Naive thymus-derived CD4-positive, alpha-beta T cell (primary cell): ENCODE measurements at regions not wholly inside any gene's neighbourhood (a gene's known extent, or its start where the extent isn't known, plus 50 kb on each side); places are given as distances from the start of the nearest gene placed in this dataset.

ENCODE experiments used
- ATAC-seq: fragments of 150-1000 bp; cut with Tn5 transposase; 2 replicates; pipeline ENCODE4 v1.10.0; 2021; ENCODE audit warnings: mild to moderate bottlenecking, moderate library complexity
- CTCF ChIA-PET: fragments of 350-600 bp; sonication (Branson Sonifier 250); formaldehyde crosslinking; loops from one replicate; lab custom pipeline; 2021; ENCODE audit warnings: antibody characterized with exemption; lab: Charles Lee
- POLR2A ChIA-PET: fragments of 350-600 bp; sonication (Branson Sonifier 250); formaldehyde crosslinking; loops from one replicate; lab custom pipeline; 2021; ENCODE audit warnings: antibody characterized with exemption, inconsistent platforms; lab: Charles Lee
- DNase-seq, 9 donors: peaks; one replicate each; pipeline versions ENCODE4 v3.0.0 to v3.0.0-alpha.2; 2020 to 2022; ENCODE audit warnings: mixed read lengths in 1 of 9
- H3K27ac ChIP-seq: one replicate; pipeline ENCODE4 v1.7.0; 2013; ENCODE audit warnings: mild to moderate bottlenecking, low read depth, low read length, moderate library complexity
- H3K27me3 ChIP-seq, 2 donors: one replicate each; pipeline ENCODE4 v1.7.0; 2013; ENCODE audit warnings: low read length in 2 of 2, mild to moderate bottlenecking in 2 of 2, moderate library complexity in 2 of 2; ENCODE audit not compliant: control insufficient read depth in 2 of 2, insufficient read depth in 2 of 2
- H3K36me3 ChIP-seq, 3 experiments: 1 replicate in 2 of 3; 2 replicates in 1 of 3; pipeline ENCODE4 v1.7.0; 2013; ENCODE audit warnings: low read length in 3 of 3, mild to moderate bottlenecking in 3 of 3, moderate library complexity in 1 of 3; ENCODE audit not compliant: insufficient read depth in 3 of 3, control insufficient read depth in 2 of 3
- H3K4me1 ChIP-seq, 2 donors: one replicate each; pipeline ENCODE4 v1.7.0; 2013; ENCODE audit warnings: low read length in 2 of 2, mild to moderate bottlenecking in 2 of 2, moderate library complexity in 1 of 2; ENCODE audit not compliant: control insufficient read depth in 2 of 2, insufficient read depth in 2 of 2
- H3K4me3 ChIP-seq: 2 replicates; pipeline ENCODE4 v1.7.0; 2013; ENCODE audit warnings: mild to moderate bottlenecking, low read length
- H3K9me3 ChIP-seq, 3 experiments: 1 replicate in 2 of 3; 2 replicates in 1 of 3; pipeline ENCODE4 v1.7.0; 2013; ENCODE audit warnings: low read length in 3 of 3; ENCODE audit not compliant: control insufficient read depth in 2 of 3
- H3K27ac Mint-ChIP-seq, 9 donors: one replicate each; pipeline ENCODE4 v1.8.0; 2020 to 2022; ENCODE audit warnings: mixed read lengths in 9 of 9, mild to moderate bottlenecking in 8 of 9, moderate library complexity in 5 of 9, inconsistent platforms in 2 of 9
- H3K27me3 Mint-ChIP-seq, 5 donors: one replicate each; pipeline ENCODE4 v1.8.0; 2021 to 2022; ENCODE audit warnings: mixed read lengths in 5 of 5, mild to moderate bottlenecking in 1 of 5
- H3K36me3 Mint-ChIP-seq, 5 donors: one replicate each; pipeline ENCODE4 v1.8.0; 2020 to 2022; ENCODE audit warnings: mixed read lengths in 5 of 5, mild to moderate bottlenecking in 3 of 5, inconsistent platforms in 1 of 5
- H3K4me1 Mint-ChIP-seq, 7 donors: one replicate each; pipeline ENCODE4 v1.8.0; 2020 to 2022; ENCODE audit warnings: mixed read lengths in 7 of 7, mild to moderate bottlenecking in 3 of 7, inconsistent platforms in 1 of 7
- H3K4me3 Mint-ChIP-seq, 10 donors: one replicate each; pipeline ENCODE4 v1.8.0; 2020 to 2022; ENCODE audit warnings: mild to moderate bottlenecking in 10 of 10, mixed read lengths in 10 of 10, moderate library complexity in 6 of 10, inconsistent platforms in 2 of 10
- H3K9me3 Mint-ChIP-seq, 11 donors: one replicate each; pipeline ENCODE4 v1.8.0; 2020 to 2022; ENCODE audit warnings: mixed read lengths in 11 of 11, mild to moderate bottlenecking in 4 of 11, inconsistent platforms in 1 of 11, moderate library complexity in 1 of 11
- intact Hi-C, 2 donors: fragments of 100-400 bp; cut with micrococcal nuclease; formaldehyde crosslinking; loops; one replicate each; pipeline ENCODE4 v1.15.1; 2023

DNA sequence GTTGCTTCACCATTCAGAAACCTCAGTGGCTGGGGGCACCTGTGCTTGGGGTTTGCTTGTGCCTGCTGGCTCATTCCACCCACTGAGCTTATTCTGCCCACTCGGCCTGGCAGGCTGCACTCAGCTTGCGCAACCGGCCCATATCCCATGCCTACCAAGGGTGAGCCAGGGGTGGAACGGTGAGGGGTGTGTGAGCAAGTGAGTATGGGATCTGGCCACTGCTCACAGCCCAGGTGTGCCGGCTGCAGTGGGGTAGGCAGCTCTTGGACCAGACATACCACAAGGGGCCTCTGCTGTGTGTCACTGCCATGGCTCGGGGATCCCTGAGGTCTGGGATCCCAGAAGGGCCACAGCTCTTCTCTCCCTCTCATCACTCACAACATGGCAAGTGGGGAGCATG lies 1000.5 kb upstream of the CRIM1 start:
- Mint-ChIP-seq H3K27me3 (no peaks in the 10 kb centered on the region), H3K4me3 (no peak overlapping the region), H3K36me3 (no peaks in the 10 kb centered on the region), H3K4me1 (no peaks in the 10 kb centered on the region), H3K27ac (no peak overlapping the region), H3K9me3 (peaks cover 0 to 8% (median 2%) of the 10 kb centered on the region in 11 donors)
- intact Hi-C loops: no loop called here
- no peak overlapping the region for H3K27ac ChIP-seq
- no peak for ATAC-seq
- no peak overlapping the region for H3K4me3 ChIP-seq
- ChIA-PET POLR2A (no interaction called here), CTCF (no interaction called here)
- no peaks in the 10 kb centered on the region for H3K4me1 ChIP-seq
- no peaks in the 10 kb centered on the region for H3K9me3 ChIP-seq
- H3K36me3 ChIP-seq: no peaks in the 10 kb centered on the region
- no peaks in the 10 kb centered on the region for H3K27me3 ChIP-seq
- no peak for DNase-seq

- DNase-seq: no peak
- peaks cover 0 to 4% (median 2%) of the 10 kb centered on the region in 11 donors for H3K9me3 Mint-ChIP-seq
- no peak for ATAC-seq
- Histone ChIP-seq H3K27me3 (no peaks in the 10 kb centered on the region), H3K9me3 (peaks cover 0 to 3% (median 0%) of the 10 kb centered on the region in 3 experiments), H3K4me1 (no peaks in the 10 kb centered on the region), H3K36me3 (no peaks in the 10 kb centered on the region), H3K4me3 (no peak overlapping the region), H3K27ac (no peak overlapping the region)
- ChIA-PET CTCF (no interaction called here), POLR2A (no interaction called here)
- H3K4me1 Mint-ChIP-seq: no peaks in the 10 kb centered on the region
- no peaks in the 10 kb centered on the region for H3K36me3 Mint-ChIP-seq
- intact Hi-C loops: no loop called here
- H3K27ac Mint-ChIP-seq: no peak overlapping the region
- H3K27me3 Mint-ChIP-seq: no peaks in the 10 kb centered on the region
- H3K4me3 Mint-ChIP-seq: no peak overlapping the region
Measured at GRCh38 chr2:35347561-35347960, 1008.0 kb upstream of the CRIM1 start.

DNA sequence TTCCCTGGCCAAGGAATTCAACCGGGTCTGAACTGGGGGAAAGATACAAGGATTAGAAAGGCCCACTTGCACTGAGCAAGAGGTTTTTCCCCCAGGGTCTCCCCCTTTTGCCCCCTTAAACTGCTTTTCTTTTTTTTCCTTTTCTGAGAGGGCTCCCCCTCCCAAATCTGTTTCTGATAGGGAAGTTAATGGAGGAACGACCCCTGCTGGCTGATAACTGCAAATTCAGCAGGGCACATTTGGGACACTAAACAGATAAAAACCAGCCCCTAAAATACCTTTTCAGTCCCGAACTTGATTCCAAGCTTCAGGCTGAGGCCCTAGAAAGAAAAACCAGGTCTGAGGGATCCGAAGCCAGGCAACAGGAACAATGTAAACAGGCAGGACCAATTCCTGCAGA lies 1012.4 kb upstream of the CRIM1 start:
- H3K27ac ChIP-seq: no peak overlapping the region
- H3K4me3 Mint-ChIP-seq: no peak overlapping the region
- no peaks in the 10 kb centered on the region for H3K27me3 Mint-ChIP-seq
- H3K36me3 Mint-ChIP-seq: no peaks in the 10 kb centered on the region
- ATAC-seq (no peak), DNase-seq (no peak)
- POLR2A ChIA-PET: no interaction called here
- no peak overlapping the region for H3K4me3 ChIP-seq
- no peak overlapping the region for H3K27ac Mint-ChIP-seq
- H3K4me1 Mint-ChIP-seq: no peaks in the 10 kb centered on the region
- peaks cover 0 to 7% (median 0%) of the 10 kb centered on the region in 3 experiments for H3K9me3 ChIP-seq
- peaks cover 0 to 9% (median 4%) of the 10 kb centered on the region in 11 donors for H3K9me3 Mint-ChIP-seq
- intact Hi-C loops: no loop called here
- H3K36me3 ChIP-seq: no peaks in the 10 kb centered on the region
- no peaks in the 10 kb centered on the region for H3K27me3 ChIP-seq
- CTCF ChIA-PET: no interaction called here
- H3K4me1 ChIP-seq: no peaks in the 10 kb centered on the region

DNA sequence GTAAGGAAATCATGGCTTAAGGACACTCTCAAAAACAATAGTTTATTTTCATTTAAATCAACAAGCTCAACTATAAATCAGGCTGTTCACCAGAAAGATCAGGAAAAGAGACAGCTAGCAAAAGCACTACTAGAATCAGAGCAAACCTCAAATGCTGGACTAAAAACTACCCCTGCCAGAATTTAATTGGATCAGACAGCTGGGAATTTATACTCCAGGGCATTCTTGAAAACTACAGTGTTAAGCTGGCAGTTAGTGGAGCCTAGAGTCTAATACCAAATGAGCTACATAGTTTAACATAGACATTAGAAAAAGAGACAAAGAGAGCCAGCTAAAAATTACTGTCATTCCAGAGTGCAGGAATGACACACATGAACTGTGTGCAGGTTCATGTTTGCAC lies 1016.4 kb upstream of the CRIM1 start:
- H3K27me3 Mint-ChIP-seq: no peaks in the 10 kb centered on the region
- CTCF ChIA-PET: no interaction called here
- H3K27ac ChIP-seq: no peak overlapping the region
- H3K4me3 Mint-ChIP-seq: no peak overlapping the region
- H3K4me1 ChIP-seq: no peaks in the 10 kb centered on the region
- H3K4me1 Mint-ChIP-seq: no peaks in the 10 kb centered on the region
- no peak for ATAC-seq
- intact Hi-C loops: no loop called here
- peaks cover 0 to 9% (median 4%) of the 10 kb centered on the region in 11 donors for H3K9me3 Mint-ChIP-seq
- no peaks in the 10 kb centered on the region for H3K36me3 Mint-ChIP-seq
- POLR2A ChIA-PET: no interaction called here
- no peak for DNase-seq
- H3K36me3 ChIP-seq: no peaks in the 10 kb centered on the region
- no peaks in the 10 kb centered on the region for H3K27me3 ChIP-seq
- H3K9me3 ChIP-seq: peaks cover 0 to 7% (median 0%) of the 10 kb centered on the region in 3 experiments
- no peak overlapping the region for H3K27ac Mint-ChIP-seq
- H3K4me3 ChIP-seq: no peak overlapping the region

DNA sequence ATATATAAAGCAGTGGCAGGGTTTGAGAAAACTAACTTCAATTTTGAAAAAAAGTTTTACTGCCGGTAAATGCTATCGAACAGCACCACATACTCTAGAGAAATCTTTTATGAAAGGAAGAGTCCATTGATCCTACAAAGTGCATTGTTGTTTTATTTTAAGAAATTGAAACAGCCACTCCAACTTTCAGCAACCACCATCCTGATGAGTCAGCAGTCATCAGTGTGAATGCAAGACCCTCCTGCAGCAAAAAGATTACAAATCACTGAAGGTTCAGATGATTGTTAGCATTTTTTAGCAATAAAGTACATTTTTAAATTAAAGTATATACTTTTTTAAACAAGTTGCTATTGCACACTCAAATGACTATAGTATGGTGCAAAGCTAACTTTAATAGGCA lies 1017.7 kb upstream of the CRIM1 start:
- ChIA-PET CTCF (no interaction called here), POLR2A (no interaction called here)
- H3K9me3 ChIP-seq: peaks cover 0 to 7% (median 0%) of the 10 kb centered on the region in 3 experiments
- Mint-ChIP-seq H3K4me1 (no peaks in the 10 kb centered on the region), H3K4me3 (no peak overlapping the region), H3K36me3 (no peaks in the 10 kb centered on the region), H3K27ac (no peak overlapping the region), H3K9me3 (peaks cover 0 to 9% (median 4%) of the 10 kb centered on the region in 11 donors), H3K27me3 (no peaks in the 10 kb centered on the region)
- no peak overlapping the region for H3K27ac ChIP-seq
- no peak for DNase-seq
- H3K27me3 ChIP-seq: no peaks in the 10 kb centered on the region
- no peaks in the 10 kb centered on the region for H3K4me1 ChIP-seq
- intact Hi-C loops: no loop called here
- no peak for ATAC-seq
- H3K36me3 ChIP-seq: no peaks in the 10 kb centered on the region
- H3K4me3 ChIP-seq: no peak overlapping the region

GRCh38 chr2:35314049-35314448 lies 1041.5 kb upstream of the CRIM1 start:
- ChIA-PET POLR2A (no interaction called here), CTCF (no interaction called here)
- Mint-ChIP-seq H3K4me1 (no peaks in the 10 kb centered on the region), H3K27ac (no peak overlapping the region), H3K9me3 (peaks cover 0 to 5% (median 0%) of the 10 kb centered on the region in 11 donors), H3K36me3 (no peaks in the 10 kb centered on the region), H3K27me3 (no peaks in the 10 kb centered on the region), H3K4me3 (no peak overlapping the region)
- Histone ChIP-seq H3K27ac (no peak overlapping the region), H3K4me1 (no peaks in the 10 kb centered on the region), H3K9me3 (no peaks in the 10 kb centered on the region), H3K27me3 (no peaks in the 10 kb centered on the region), H3K36me3 (no peaks in the 10 kb centered on the region), H3K4me3 (no peak overlapping the region)
- ATAC-seq: no peak
- no peak for DNase-seq
- intact Hi-C loops: no loop called here

DNA sequence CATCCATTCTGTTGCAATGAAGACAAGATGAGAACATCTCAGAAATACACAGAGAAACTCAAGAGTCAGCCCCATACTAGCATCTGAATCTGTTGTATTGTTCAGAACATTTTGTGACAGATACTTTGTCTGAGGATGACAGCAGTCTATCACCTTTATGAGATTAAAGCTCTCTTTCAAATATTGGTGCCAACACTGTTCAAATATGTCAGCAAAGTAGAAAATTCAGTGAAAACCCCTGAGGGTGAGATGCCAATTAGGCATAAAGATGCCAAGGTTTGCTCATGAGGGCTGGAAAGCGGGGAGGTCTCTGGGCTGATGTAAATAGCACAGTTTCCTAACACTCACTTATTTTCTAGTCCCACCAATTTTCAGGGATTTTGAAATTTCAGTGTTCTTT lies 1054.2 kb upstream of the CRIM1 start:
- DNase-seq (no peak), ATAC-seq (no peak)
- intact Hi-C loops: no loop called here

More for the DNA sequence above, 1054.2 kb upstream of the CRIM1 start:
- H3K9me3 ChIP-seq: no peaks in the 10 kb centered on the region
- ChIA-PET CTCF (no interaction called here), POLR2A (no interaction called here)
- Mint-ChIP-seq H3K36me3 (no peaks in the 10 kb centered on the region), H3K27me3 (no peaks in the 10 kb centered on the region), H3K9me3 (peaks cover 0 to 9% (median 0%) of the 10 kb centered on the region in 11 donors), H3K4me3 (no peak overlapping the region), H3K4me1 (no peaks in the 10 kb centered on the region), H3K27ac (no peak overlapping the region)
- H3K4me3 ChIP-seq: no peak overlapping the region
- H3K4me1 ChIP-seq: no peaks in the 10 kb centered on the region
- no peaks in the 10 kb centered on the region for H3K36me3 ChIP-seq
- H3K27ac ChIP-seq: no peak overlapping the region
- H3K27me3 ChIP-seq: no peaks in the 10 kb centered on the region
